H1 (cell line): ENCODE measurements at regions not wholly inside any gene's neighbourhood (a gene's known extent, or its start where the extent isn't known, plus 50 kb on each side); places are given as distances from the start of the nearest gene placed in this dataset.

Experiments used
- CTCF ChIA-PET: fragments of 300-600 bp; sonication (Branson Sonifier 250); formaldehyde crosslinking; loops from one replicate; lab custom pipeline; 2021; ENCODE audit not compliant: partially characterized antibody; lab: Charles Lee
- POLR2A ChIA-PET: fragments of 300-600 bp; sonication (Branson Sonifier 250); formaldehyde crosslinking; loops from one replicate; lab custom pipeline; 2021; ENCODE audit warnings: inconsistent platforms; ENCODE audit not compliant: partially characterized antibody; lab: Charles Lee
- DNase-seq, 2 experiments: peaks; one replicate each; pipeline versions ENCODE4 v3.0.0 to v3.0.0-alpha.2; 2010 to 2022; ENCODE audit warnings: low spot score in 2 of 2, low read depth in 1 of 2, mixed read lengths in 1 of 2
- FAIRE-seq: peaks from 2 replicates; lab custom pipeline; 2011; peaks lifted over from hg19 to GRCh38; lab: Jason Lieb, UNC
- H2AFZ ChIP-seq: 2 replicates; pipeline ENCODE4 v1.8.1; 2012; ENCODE audit warnings: low read length, inconsistent platforms
- H2AK5ac ChIP-seq: 2 replicates; pipeline ENCODE4 v1.6.1; 2013; ENCODE audit warnings: low read depth, low read length
- H2BK120ac ChIP-seq: replicated peaks from 2 replicates; pipeline ENCODE3; 2013; ENCODE audit warnings: low read depth, low read length, inconsistent platforms
- H2BK12ac ChIP-seq: 2 replicates; pipeline ENCODE4 v1.6.1; 2013; ENCODE audit warnings: low read depth, low read length
- H2BK15ac ChIP-seq: 2 replicates; pipeline ENCODE4 v1.6.1; 2013; ENCODE audit warnings: low read length
- H2BK20ac ChIP-seq: 2 replicates; pipeline ENCODE4 v1.6.1; 2013; ENCODE audit warnings: low read length
- H2BK5ac ChIP-seq: 2 replicates; pipeline ENCODE4 v1.6.1; 2013; ENCODE audit warnings: low read depth, low read length
- H3K14ac ChIP-seq: 2 replicates; pipeline ENCODE4 v1.6.1; 2013; ENCODE audit warnings: inconsistent platforms; ENCODE audit not compliant: insufficient read length
- H3K18ac ChIP-seq: 2 replicates; pipeline ENCODE4 v1.6.1; 2013; ENCODE audit warnings: low read length; ENCODE audit errors: extremely low read depth
- H3K23ac ChIP-seq: 2 replicates; pipeline ENCODE4 v1.6.1; 2013; ENCODE audit warnings: inconsistent platforms; ENCODE audit not compliant: insufficient read length
- H3K23me2 ChIP-seq: 2 replicates; pipeline ENCODE4 v1.6.1; 2013; ENCODE audit warnings: low read depth, low read length
- H3K27ac ChIP-seq: 2 replicates; pipeline ENCODE4 v1.6.1; 2011; ENCODE audit warnings: low read depth, low read length, inconsistent platforms
- H3K27me3 ChIP-seq, 4 experiments: replicated peaks in 1 of 4; 1 replicate in 1 of 4; 2 replicates in 3 of 4; pipeline versions ENCODE4 v1.6.1 to v1.8.1; 2011 to 2013; ENCODE audit warnings: low read length in 3 of 4, mild to moderate bottlenecking in 3 of 4, inconsistent platforms in 2 of 4, mixed read lengths in 2 of 4, moderate library complexity in 1 of 4; ENCODE audit not compliant: control insufficient read depth in 3 of 4, insufficient read depth in 3 of 4; ENCODE audit errors: extremely low read depth in 1 of 4
- H3K36me3 ChIP-seq, 4 experiments: 2 replicates each; pipeline versions ENCODE4 v1.6.1 to v1.8.1; 2011 to 2013; ENCODE audit warnings: mild to moderate bottlenecking in 4 of 4, low read length in 3 of 4, moderate library complexity in 2 of 4, control low read depth in 1 of 4, inconsistent platforms in 1 of 4; ENCODE audit not compliant: insufficient read depth in 4 of 4, control insufficient read depth in 2 of 4
- H3K4ac ChIP-seq: replicated peaks from 2 replicates; pipeline ENCODE3; 2013; ENCODE audit warnings: low read length, low read depth, mixed read lengths, inconsistent platforms; ENCODE audit not compliant: insufficient read length
- H3K4me1 ChIP-seq, 4 experiments: replicated peaks in 1 of 4; 1 replicate in 1 of 4; 2 replicates in 3 of 4; pipeline versions ENCODE4 v1.6.1 to v1.8.1; 2011 to 2013; ENCODE audit warnings: low read length in 3 of 4, inconsistent platforms in 2 of 4, mixed read lengths in 1 of 4; ENCODE audit not compliant: insufficient read depth in 4 of 4, control insufficient read depth in 3 of 4
- H3K4me2 ChIP-seq, 2 experiments: 2 replicates each; pipeline versions ENCODE4 v1.6.1 to v1.8.1; 2011 to 2013; ENCODE audit warnings: low read depth in 2 of 2, low read length in 2 of 2, control low read depth in 1 of 2, inconsistent platforms in 1 of 2, mild to moderate bottlenecking in 1 of 2; ENCODE audit not compliant: insufficient read depth in 1 of 2
- H3K4me3 ChIP-seq, 4 experiments: fragments of 200-600, 300-600 bp in 1 of 4; sonication (generic), shearing (Covaris generic), sonication (Bioruptor Twin) in 1 of 4; 2 replicates each; pipeline versions ENCODE4 v1.5.1 to v1.8.1; 2011 to 2016; ENCODE audit warnings: low read length in 4 of 4, low read depth in 3 of 4, control low read depth in 2 of 4, inconsistent platforms in 2 of 4, mild to moderate bottlenecking in 2 of 4, mixed read lengths in 1 of 4, moderate library complexity in 1 of 4; ENCODE audit not compliant: insufficient read depth in 2 of 4; ENCODE audit errors: extremely low read depth in 1 of 4
- H3K56ac ChIP-seq: replicated peaks from 2 replicates; pipeline ENCODE3; 2013; ENCODE audit warnings: low read depth, mild to moderate bottlenecking, mixed read lengths, low read length, inconsistent platforms; ENCODE audit not compliant: insufficient read length
- H3K79me1 ChIP-seq: 2 replicates; pipeline ENCODE4 v1.6.1; 2013; ENCODE audit warnings: low read depth, low read length, control low read depth
- H3K79me2 ChIP-seq, 2 experiments: 2 replicates each; pipeline versions ENCODE4 v1.6.1 to v1.8.1; 2012 to 2013; ENCODE audit warnings: low read length in 2 of 2, mild to moderate bottlenecking in 2 of 2, inconsistent platforms in 1 of 2; ENCODE audit not compliant: insufficient read depth in 2 of 2, control insufficient read depth in 1 of 2
- H3K9ac ChIP-seq, 4 experiments: replicated peaks in 1 of 4; 1 replicate in 1 of 4; 2 replicates in 3 of 4; pipeline versions ENCODE4 v1.6.1 to v1.8.1; 2011 to 2013; ENCODE audit warnings: low read depth in 3 of 4, low read length in 3 of 4, control low read depth in 2 of 4, mild to moderate bottlenecking in 2 of 4, moderate library complexity in 2 of 4, inconsistent platforms in 1 of 4; ENCODE audit errors: extremely low read depth in 1 of 4
- H3K9me3 ChIP-seq, 2 experiments: 2 replicates each; pipeline versions ENCODE4 v1.6.1 to v1.8.1; 2012 to 2013; ENCODE audit warnings: mild to moderate bottlenecking in 2 of 2, moderate library complexity in 2 of 2, control low read depth in 1 of 2, inconsistent platforms in 1 of 2, low read depth in 1 of 2, low read length in 1 of 2, mixed read lengths in 1 of 2; ENCODE audit not compliant: insufficient read depth in 2 of 2
- H4K20me1 ChIP-seq, 2 experiments: replicated peaks in 1 of 2; 2 replicates each; pipeline versions ENCODE3 to v1.8.1; 2011 to 2013; ENCODE audit warnings: inconsistent platforms in 2 of 2, low read length in 2 of 2, mild to moderate bottlenecking in 1 of 2; ENCODE audit not compliant: insufficient read depth in 2 of 2, control insufficient read depth in 1 of 2
- H4K5ac ChIP-seq: 2 replicates; pipeline ENCODE4 v1.6.1; 2013; ENCODE audit warnings: low read length, low read depth, mixed read lengths, inconsistent platforms; ENCODE audit not compliant: insufficient read length
- H4K8ac ChIP-seq: 2 replicates; pipeline ENCODE4 v1.8.0; 2013; ENCODE audit warnings: mild to moderate bottlenecking, moderate library complexity, low read length, inconsistent platforms; ENCODE audit not compliant: insufficient read depth; ENCODE audit errors: extremely low read depth
- H4K91ac ChIP-seq: replicated peaks from 2 replicates; pipeline ENCODE3; 2013; ENCODE audit warnings: low read length, mixed read lengths, inconsistent platforms; ENCODE audit not compliant: insufficient read length
- CBX5 ChIP-seq: fragments of 300-800, 300-1000 bp; sonication (generic); IDR thresholded peaks from 2 replicates; pipeline ENCODE4 v1.7.1; 2016; ENCODE audit warnings: antibody characterized with exemption, low read length, low read depth
- CTBP2 ChIP-seq: IDR thresholded peaks from 2 replicates; pipeline ENCODE4 v1.7.0; 2011; ENCODE audit warnings: borderline replicate concordance, mild to moderate bottlenecking, moderate library complexity, mixed read lengths, low read length; ENCODE audit not compliant: insufficient read depth, insufficient read length
- HDAC2 ChIP-seq, 2 experiments: fragments of 300-600 bp in 1 of 2; sonication (generic) in 1 of 2; IDR thresholded peaks; 2 replicates each; pipeline ENCODE4 v1.6.1; 2011 to 2012; ENCODE audit warnings: low read depth in 2 of 2, low read length in 2 of 2, mild to moderate bottlenecking in 2 of 2, moderate library complexity in 2 of 2, borderline replicate concordance in 1 of 2, inconsistent platforms in 1 of 2
- KDM4A ChIP-seq: IDR thresholded peaks from one replicate; pipeline ENCODE4 v1.7.1; 2012; ENCODE audit warnings: low read depth, mild to moderate bottlenecking, moderate library complexity, low read length, inconsistent platforms; ENCODE audit not compliant: severe bottlenecking
- TCF12 ChIP-seq: IDR thresholded peaks from 2 replicates; pipeline ENCODE4 v1.6.1; 2011; ENCODE audit warnings: low read depth, mild to moderate bottlenecking, low read length
- WGBS, 2 experiments: shearing (Covaris generic) in 1 of 2; methylation state at CpG; one replicate each; pipeline versions ENCODE4 v1.1.6 to v1.1.7; 2013 to 2015; ENCODE audit warnings: low lambda C conversion rate in 2 of 2, mixed read lengths in 2 of 2, inconsistent platforms in 1 of 2, low coverage in 1 of 2, missing lambda C conversion rate in 1 of 2; ENCODE audit not compliant: insufficient replicate concordance in 2 of 2, insufficient coverage in 1 of 2, insufficient read length in 1 of 2; ENCODE audit errors: extremely low coverage in 1 of 2, missing lambda C conversion rate in 1 of 2; 5-methylcytosine and 5-hydroxymethylcytosine counted together

GRCh38 chr3:132265488-132265887, 51.7 kb upstream of the ACP3 start:
- H4K20me1 ChIP-seq: peaks cover 0 to 4% of the 10 kb centered on the region in 2 experiments
- peaks cover 6% of the 10 kb centered on the region; the same call in 1 of the 2 replicates for H3K23me2 ChIP-seq
- H4K5ac ChIP-seq: no peak overlapping the region
- WGBS, 2 experiments: 84% methylated on average over 3 of the region's 3 CpGs; no CpG with 5 or more reads in 1 of the 2 experiments
- no peak for DNase-seq
- H2BK12ac ChIP-seq: no peak overlapping the region
- H2BK15ac ChIP-seq: no peak overlapping the region
- H3K56ac ChIP-seq: no peak overlapping the region
- H3K79me2 ChIP-seq: no peaks in the 10 kb centered on the region
- no peak overlapping the region for H3K14ac ChIP-seq
- H2AFZ ChIP-seq: no peak overlapping the region
- H3K27ac ChIP-seq: no peak overlapping the region
- no peaks in the 10 kb centered on the region for H3K79me1 ChIP-seq
- H3K9me3 ChIP-seq: no peaks in the 10 kb centered on the region
- no peak overlapping the region for H4K8ac ChIP-seq
- FAIRE-seq: no peak
- no peaks in the 10 kb centered on the region for H3K36me3 ChIP-seq
- no peak overlapping the region for H2BK120ac ChIP-seq
- no peak overlapping the region for H2AK5ac ChIP-seq
- H3K4ac ChIP-seq: no peak overlapping the region
- H3K18ac ChIP-seq: 0 out of 2 replicates have a peak overlapping the region, but pooled peaks have one; percentile 1
- peaks cover 0 to 3% (median 0%) of the 10 kb centered on the region in 4 experiments; a peak in 1 of 7 replicates for H3K4me1 ChIP-seq
- H4K91ac ChIP-seq: no peak overlapping the region
- H3K9ac ChIP-seq: no peak overlapping the region
- TF ChIP-seq HDAC2 (IDR thresholded peaks at IDR 0.05; ENCODE audit: borderline replicate concordance in 1 of 2, low read depth in 2 of 2, low read length in 2 of 2) (no peak), CBX5 (no peak), CTBP2 (no peak), TCF12 (no peak), KDM4A (no peak)
- TF ChIP-seq, all 59 proteins: peak for 0
- Histone ChIP-seq H2BK5ac (no peak overlapping the region; the same call in 1 of the 2 replicates), H2BK20ac (no peak overlapping the region), H3K23ac (no peak overlapping the region), H3K4me2 (no peak overlapping the region), H3K27me3 (no peaks in the 10 kb centered on the region), H3K4me3 (no peak overlapping the region)
- ChIA-PET CTCF (interaction anchor here (1.1 to 3.3 kb wide), 3 partner anchors 9 to 78 kb away, joined by 5 to 24 read pairs (median 5); no protein-coding TSS in a partner anchor), POLR2A (no interaction called here)
